HEK293 (cell line): ENCODE measurements at regions not wholly inside any gene's neighbourhood (a gene's known extent, or its start where the extent isn't known, plus 50 kb on each side); places are given as distances from the start of the nearest gene placed in this dataset.

Source experiments
- CTCF ChIA-PET: fragments of 350-600 bp; formaldehyde crosslinking; extraction: SDS; loops from one replicate; lab custom pipeline; 2021; ENCODE audit warnings: antibody characterized with exemption; lab: Yijun Ruan, JAX
- POLR2A ChIA-PET: fragments of 300-600 bp; formaldehyde crosslinking; extraction: SDS; loops from one replicate; lab custom pipeline; 2020; ENCODE audit warnings: antibody characterized with exemption, inconsistent platforms; lab: Yijun Ruan, JAX
- H3K27ac ChIP-seq: fragments of 200-500 bp; sonication (Bioruptor generic); 2 replicates; pipeline ENCODE4 v1.5.1; 2014; ENCODE audit warnings: low read depth, low read length, control low read depth, inconsistent platforms; ENCODE audit errors: extremely low read depth
- H3K36me3 ChIP-seq, 2 experiments: fragments of 200-500 bp in 1 of 2; sonication (Bioruptor generic) in 1 of 2; 1 replicate in 1 of 2; 2 replicates in 1 of 2; pipeline ENCODE4 v1.5.1; 2014 to 2017; ENCODE audit warnings: inconsistent platforms in 2 of 2, low read length in 2 of 2; ENCODE audit not compliant: control insufficient read depth in 2 of 2, insufficient read depth in 1 of 2
- H3K4me1 ChIP-seq: fragments of 200-500 bp; sonication (Bioruptor generic); 2 replicates; pipeline ENCODE4 v1.5.1; 2014; ENCODE audit warnings: mild to moderate bottlenecking, low read length, inconsistent platforms; ENCODE audit not compliant: control insufficient read depth, insufficient read depth
- H3K4me3 ChIP-seq: 2 replicates; pipeline ENCODE4 v1.5.1; 2011; ENCODE audit warnings: low read depth, mild to moderate bottlenecking, control low read depth, low read length, moderate library complexity
- H3K9me3 ChIP-seq: fragments of 200-500 bp; sonication (Bioruptor generic); 2 replicates; pipeline ENCODE4 v1.5.1; 2014; ENCODE audit warnings: low read depth, low read length, inconsistent platforms; ENCODE audit not compliant: control insufficient read depth, insufficient read depth
- IKZF3 ChIP-seq: fragments of 450-650 bp; IDR thresholded peaks from 2 replicates; pipeline ENCODE4 v1.5.0; 2018; ENCODE audit warnings: missing biosample characterization, mild to moderate bottlenecking, missing genetic modification characterization, moderate library complexity
- PRDM1 ChIP-seq: fragments of 450-650 bp; formaldehyde crosslinking; IDR thresholded peaks from 2 replicates; pipeline ENCODE4; 2016; ENCODE audit warnings: missing biosample characterization, missing genetic modification characterization
- SP7 ChIP-seq: fragments of 450-650 bp; formaldehyde crosslinking; IDR thresholded peaks from 2 replicates; pipeline ENCODE4 v1.5.1; 2016; ENCODE audit warnings: missing biosample characterization, missing genetic modification characterization
- YY2 ChIP-seq: fragments of 450-650 bp; formaldehyde crosslinking; IDR thresholded peaks from 2 replicates; pipeline ENCODE4 v1.5.1; 2016; ENCODE audit warnings: missing biosample characterization, missing genetic modification characterization
- ZBTB11 ChIP-seq: fragments of 450-650 bp; formaldehyde crosslinking; conservative IDR thresholded peaks from 2 replicates; pipeline ENCODE4 v1.5.1; 2016; ENCODE audit warnings: low read depth, missing biosample characterization, missing genetic modification characterization
- ZBTB17 ChIP-seq: fragments of 450-650 bp; formaldehyde crosslinking; IDR thresholded peaks from 2 replicates; pipeline ENCODE4 v1.5.1; 2016; ENCODE audit warnings: missing biosample characterization, missing genetic modification characterization
- ZEB2 ChIP-seq: fragments of 450-650 bp; formaldehyde crosslinking; IDR thresholded peaks from 2 replicates; pipeline ENCODE4 v1.5.1; 2016; ENCODE audit warnings: missing biosample characterization, missing genetic modification characterization
- ZFP37 ChIP-seq: fragments of 450-650 bp; formaldehyde crosslinking; IDR thresholded peaks from 2 replicates; pipeline ENCODE4 v1.5.1; 2016; ENCODE audit warnings: missing biosample characterization, missing genetic modification characterization
- ZNF16 ChIP-seq: fragments of 450-650 bp; formaldehyde crosslinking; IDR thresholded peaks from 2 replicates; pipeline ENCODE4 v1.5.1; 2016; ENCODE audit warnings: low read depth, missing biosample characterization, missing genetic modification characterization
- ZNF174 ChIP-seq: fragments of 450-650 bp; formaldehyde crosslinking; IDR thresholded peaks from 2 replicates; pipeline ENCODE4 v1.5.0; 2017; ENCODE audit warnings: missing biosample characterization, mild to moderate bottlenecking, missing genetic modification characterization
- ZNF2 ChIP-seq: fragments of 450-650 bp; formaldehyde crosslinking; IDR thresholded peaks from 2 replicates; pipeline ENCODE4 v1.5.1; 2016; ENCODE audit warnings: missing biosample characterization, missing genetic modification characterization
- ZNF223 ChIP-seq: fragments of 450-650 bp; formaldehyde crosslinking; IDR thresholded peaks from 2 replicates; pipeline ENCODE4 v1.5.1; 2016; ENCODE audit warnings: missing biosample characterization, missing genetic modification characterization
- ZNF335 ChIP-seq: fragments of 450-650 bp; formaldehyde crosslinking; conservative IDR thresholded peaks from 2 replicates; pipeline ENCODE4 v1.5.1; 2016; ENCODE audit warnings: missing biosample characterization, missing genetic modification characterization
- ZNF354C ChIP-seq: fragments of 450-650 bp; formaldehyde crosslinking; IDR thresholded peaks from 2 replicates; pipeline ENCODE4 v1.5.1; 2016; ENCODE audit warnings: missing biosample characterization, missing genetic modification characterization, low read depth, borderline replicate concordance
- ZNF366 ChIP-seq: fragments of 450-650 bp; formaldehyde crosslinking; conservative IDR thresholded peaks from 2 replicates; pipeline ENCODE4 v1.5.1; 2016; ENCODE audit warnings: missing biosample characterization, missing genetic modification characterization
- ZNF433 ChIP-seq: fragments of 450-650 bp; formaldehyde crosslinking; IDR thresholded peaks from 2 replicates; pipeline ENCODE4 v1.5.1; 2016; ENCODE audit warnings: missing biosample characterization, missing genetic modification characterization, low read depth
- ZNF501 ChIP-seq: fragments of 450-650 bp; formaldehyde crosslinking; IDR thresholded peaks from 2 replicates; pipeline ENCODE4 v1.5.1; 2016; ENCODE audit warnings: missing biosample characterization, missing genetic modification characterization
- ZNF629 ChIP-seq: fragments of 450-650 bp; formaldehyde crosslinking; IDR thresholded peaks from 2 replicates; pipeline ENCODE4 v1.5.1; 2017; ENCODE audit warnings: missing biosample characterization, missing genetic modification characterization
- ZNF654 ChIP-seq: fragments of 450-650 bp; formaldehyde crosslinking; IDR thresholded peaks from 2 replicates; pipeline ENCODE4 v1.5.1; 2016; ENCODE audit warnings: low read depth, missing biosample characterization, missing genetic modification characterization
- ZNF660 ChIP-seq: fragments of 450-650 bp; IDR thresholded peaks from 2 replicates; pipeline ENCODE4 v1.5.1; 2018; ENCODE audit warnings: missing biosample characterization, mild to moderate bottlenecking, missing genetic modification characterization
- ZNF837 ChIP-seq: fragments of 450-650 bp; formaldehyde crosslinking; IDR thresholded peaks from 2 replicates; pipeline ENCODE4 v1.5.1; 2016; ENCODE audit warnings: missing biosample characterization, missing genetic modification characterization
- TF ChIP-seq, protein P1 (sequence below): fragments of 450-650 bp; formaldehyde crosslinking; IDR thresholded peaks from 2 replicates; pipeline ENCODE4 v1.5.1; 2016; ENCODE audit warnings: missing biosample characterization, missing genetic modification characterization
- TF ChIP-seq, protein P2 (sequence below): fragments of 450-650 bp; formaldehyde crosslinking; IDR thresholded peaks from 2 replicates; pipeline ENCODE4 v1.5.1; 2016; ENCODE audit warnings: missing biosample characterization, missing genetic modification characterization

DNA sequence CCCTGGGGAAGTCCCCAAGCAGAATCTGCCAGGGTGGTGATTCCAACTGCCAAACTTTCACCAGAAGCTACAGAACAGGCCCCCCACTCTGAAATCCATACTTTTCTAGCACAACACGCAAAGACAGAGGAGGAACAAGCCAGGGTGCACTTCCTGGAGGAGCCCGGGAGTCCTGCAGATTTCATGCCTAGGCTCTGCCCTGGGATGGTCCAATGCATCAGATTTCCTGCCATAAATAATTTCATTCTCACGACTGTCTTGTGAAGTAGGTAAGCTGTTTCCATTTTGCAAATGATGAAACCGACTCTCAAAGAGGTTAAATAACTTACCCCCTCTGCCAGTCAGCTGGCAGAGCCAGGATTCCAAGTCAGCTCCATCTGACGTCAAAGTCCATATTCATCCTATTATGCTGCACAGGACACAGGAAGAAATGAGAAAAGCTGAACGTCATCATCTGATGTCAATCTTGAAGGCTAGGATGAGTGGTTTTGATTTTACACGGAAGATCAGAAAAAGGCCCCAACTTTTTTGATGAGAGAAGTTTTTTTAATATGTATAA is 134.8 kb upstream of the IGF1R start (continued):
- no peak for TF ChIP-seq ZNF2
- TF ChIP-seq, protein P1, sequence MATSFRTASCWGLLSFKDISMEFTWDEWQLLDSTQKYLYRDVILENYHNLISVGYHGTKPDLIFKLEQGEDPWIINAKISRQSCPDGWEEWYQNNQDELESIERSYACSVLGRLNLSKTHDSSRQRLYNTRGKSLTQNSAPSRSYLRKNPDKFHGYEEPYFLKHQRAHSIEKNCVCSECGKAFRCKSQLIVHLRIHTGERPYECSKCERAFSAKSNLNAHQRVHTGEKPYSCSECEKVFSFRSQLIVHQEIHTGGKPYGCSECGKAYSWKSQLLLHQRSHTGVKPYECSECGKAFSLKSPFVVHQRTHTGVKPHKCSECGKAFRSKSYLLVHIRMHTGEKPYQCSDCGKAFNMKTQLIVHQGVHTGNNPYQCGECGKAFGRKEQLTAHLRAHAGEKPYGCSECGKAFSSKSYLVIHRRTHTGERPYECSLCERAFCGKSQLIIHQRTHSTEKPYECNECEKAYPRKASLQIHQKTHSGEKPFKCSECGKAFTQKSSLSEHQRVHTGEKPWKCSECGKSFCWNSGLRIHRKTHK (tag by site-specific recombination) = no peak
- TF ChIP-seq ZNF837 = no peak
- TF ChIP-seq ZNF354C (tag by site-specific recombination) = no peak
- no peak for TF ChIP-seq ZBTB11 (tag by site-specific recombination)

DNA sequence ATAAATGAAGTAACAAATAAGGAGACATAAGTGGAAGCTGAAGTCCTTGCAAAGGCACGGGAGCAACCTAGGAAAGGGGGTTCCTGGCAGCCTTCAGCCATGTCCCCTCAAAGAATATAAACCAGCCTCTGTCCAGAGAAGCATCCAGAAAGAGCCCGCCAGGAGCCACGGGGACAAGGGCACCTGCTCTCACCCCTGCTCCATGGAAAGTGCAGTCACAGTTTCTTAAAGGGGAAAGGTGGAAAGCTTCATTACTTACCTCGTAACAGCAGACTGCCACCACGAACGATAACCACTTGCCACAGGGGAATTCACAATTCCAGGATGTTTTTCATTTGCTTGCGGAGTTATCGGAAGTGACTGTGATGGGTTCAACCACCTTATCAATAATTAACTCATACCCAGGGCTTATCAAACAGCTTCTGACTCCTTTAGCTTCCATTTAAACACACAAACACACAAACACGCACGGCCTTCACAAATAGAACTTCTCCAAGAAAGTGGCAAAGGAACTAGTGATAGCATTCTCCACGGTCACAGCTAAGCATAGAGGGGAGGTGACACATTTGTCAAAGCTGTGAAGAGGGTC is 134.2 kb upstream of the IGF1R start:
- Histone ChIP-seq H3K36me3 (no peaks in the 10 kb centered on the region), H3K4me1 (no peaks in the 10 kb centered on the region), H3K9me3 (no peaks in the 10 kb centered on the region), H3K27ac (no peak overlapping the region), H3K4me3 (no peak overlapping the region)
- TF ChIP-seq PRDM1 (tag by site-specific recombination) = no peak
- CTCF ChIA-PET = interaction anchor here (0.6 to 9.4 kb wide), 12 partner anchors 9 to 699 kb away, joined by 3 to 142 read pairs (median 4); no protein-coding TSS in a partner anchor
- POLR2A ChIA-PET = no interaction called here

GRCh38 chr15:98518823-98519561 is 129.3 kb upstream of the IGF1R start:
- POLR2A ChIA-PET = interaction anchor here (0.9 to 2.3 kb wide), 4 partner anchors 29 to 540 kb away, joined by 3 to 16 read pairs (median 3); partner anchors contain the start of gene IGF1R

More at GRCh38 chr15:98518823-98519561, 129.3 kb upstream of the IGF1R start:
- Histone ChIP-seq H3K36me3 (no peaks in the 10 kb centered on the region), H3K4me3 (no peak overlapping the region), H3K4me1 (no peaks in the 10 kb centered on the region; the same call in 1 of the 2 replicates), H3K9me3 (no peaks in the 10 kb centered on the region), H3K27ac (no peak overlapping the region)
- TF ChIP-seq ZNF433 (tag by site-specific recombination) (no peak), ZNF629 (tag by site-specific recombination) (peak; percentile 19; the same call in 1 of the 2 replicates), ZNF16 (tag by site-specific recombination) (no peak), ZNF223 (tag by site-specific recombination) (no peak), ZBTB17 (peak; percentile 90), YY2 (tag by site-specific recombination) (no peak), ZNF2 (peak; percentile 67), ZNF654 (tag by site-specific recombination) (peak; percentile 86), ZNF660 (tag by site-specific recombination) (peak; percentile 42; the same call in 1 of the 2 replicates), SP7 (tag by site-specific recombination) (peak; percentile 41; the same call in 1 of the 2 replicates), ZNF501 (tag by site-specific recombination) (peak; percentile 39; the same call in 1 of the 2 replicates), ZNF335 (peak; percentile 39; the same call in 1 of the 2 replicates), ZNF174 (tag by site-specific recombination) (no peak), IKZF3 (peak; percentile 29; the same call in 1 of the 2 replicates), ZFP37 (tag by site-specific recombination) (0 out of 2 replicates have a peak, but pooled peaks have one; percentile 47), ZEB2 (tag by site-specific recombination) (0 out of 2 replicates have a peak, but pooled peaks have one; percentile 13), ZNF366 (peak; percentile 35; the same call in 1 of the 2 replicates)
- TF ChIP-seq, protein P2, sequence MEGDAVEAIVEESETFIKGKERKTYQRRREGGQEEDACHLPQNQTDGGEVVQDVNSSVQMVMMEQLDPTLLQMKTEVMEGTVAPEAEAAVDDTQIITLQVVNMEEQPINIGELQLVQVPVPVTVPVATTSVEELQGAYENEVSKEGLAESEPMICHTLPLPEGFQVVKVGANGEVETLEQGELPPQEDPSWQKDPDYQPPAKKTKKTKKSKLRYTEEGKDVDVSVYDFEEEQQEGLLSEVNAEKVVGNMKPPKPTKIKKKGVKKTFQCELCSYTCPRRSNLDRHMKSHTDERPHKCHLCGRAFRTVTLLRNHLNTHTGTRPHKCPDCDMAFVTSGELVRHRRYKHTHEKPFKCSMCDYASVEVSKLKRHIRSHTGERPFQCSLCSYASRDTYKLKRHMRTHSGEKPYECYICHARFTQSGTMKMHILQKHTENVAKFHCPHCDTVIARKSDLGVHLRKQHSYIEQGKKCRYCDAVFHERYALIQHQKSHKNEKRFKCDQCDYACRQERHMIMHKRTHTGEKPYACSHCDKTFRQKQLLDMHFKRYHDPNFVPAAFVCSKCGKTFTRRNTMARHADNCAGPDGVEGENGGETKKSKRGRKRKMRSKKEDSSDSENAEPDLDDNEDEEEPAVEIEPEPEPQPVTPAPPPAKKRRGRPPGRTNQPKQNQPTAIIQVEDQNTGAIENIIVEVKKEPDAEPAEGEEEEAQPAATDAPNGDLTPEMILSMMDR = peak; percentile 83
- CTCF ChIA-PET = interaction anchor here (0.5 to 9.4 kb wide), 83 partner anchors 9 to 689 kb away, joined by 3 to 142 read pairs (median 4); partner anchors contain the start of gene IGF1R
